HG03575 (cell line): ENCODE measurements at regions not wholly inside any gene's neighbourhood (a gene's known extent, or its start where the extent isn't known, plus 50 kb on each side); places are given as distances from the start of the nearest gene placed in this dataset.
A peak's percentile ranks its signal among the peaks of the same experiment; 100 is the strongest.

Experiments used
- ATAC-seq: cut with Tn5 transposase; IDR thresholded peaks from one replicate; pipeline ENCODE4 v1.9.1; 2021; ENCODE audit not compliant: unreplicated experiment, insufficient number of reproducible peaks, low FRiP score; ENCODE audit errors: extremely low read depth

DNA sequence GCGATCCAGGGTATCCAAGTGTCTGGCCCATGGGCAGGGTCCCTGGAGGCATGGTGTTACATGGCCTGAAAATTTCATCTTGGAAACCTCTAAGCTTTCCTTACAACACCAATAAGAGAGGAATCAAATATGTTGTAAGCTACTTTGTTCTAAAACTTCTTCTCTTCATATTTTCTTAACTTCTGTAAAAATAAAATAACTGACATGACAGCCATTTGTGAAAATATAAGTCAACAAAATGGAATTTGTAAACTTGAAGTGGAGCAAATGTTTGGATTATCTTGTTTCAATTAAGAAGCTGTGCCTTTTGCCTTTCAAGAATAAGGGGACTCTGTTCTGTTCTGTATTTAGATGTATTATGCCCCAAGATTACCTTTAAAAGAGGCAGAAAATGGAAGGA, 319.7 kb downstream of the LPIN1 start:
- no peak for ATAC-seq

DNA sequence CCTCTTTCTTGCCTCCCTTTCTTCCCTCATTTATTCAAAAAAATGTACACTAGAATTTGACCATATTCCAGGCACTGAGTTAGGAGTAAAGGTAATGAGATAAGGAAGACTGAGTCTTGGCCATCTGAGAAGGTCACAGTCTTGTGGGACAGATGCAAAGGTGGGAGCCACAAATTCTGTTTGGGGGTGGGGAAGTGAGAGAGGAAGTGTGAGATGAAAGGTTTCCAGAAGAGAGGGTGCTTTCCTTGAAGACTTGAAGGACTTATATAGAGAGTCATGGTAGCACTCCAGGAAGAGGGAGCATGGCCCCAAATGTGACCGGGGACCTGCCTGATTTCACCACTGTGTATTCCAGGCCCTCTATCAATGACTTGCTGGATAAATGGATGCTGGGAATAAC, 320.6 kb downstream of the LPIN1 start:
- ATAC-seq, result no peak

DNA sequence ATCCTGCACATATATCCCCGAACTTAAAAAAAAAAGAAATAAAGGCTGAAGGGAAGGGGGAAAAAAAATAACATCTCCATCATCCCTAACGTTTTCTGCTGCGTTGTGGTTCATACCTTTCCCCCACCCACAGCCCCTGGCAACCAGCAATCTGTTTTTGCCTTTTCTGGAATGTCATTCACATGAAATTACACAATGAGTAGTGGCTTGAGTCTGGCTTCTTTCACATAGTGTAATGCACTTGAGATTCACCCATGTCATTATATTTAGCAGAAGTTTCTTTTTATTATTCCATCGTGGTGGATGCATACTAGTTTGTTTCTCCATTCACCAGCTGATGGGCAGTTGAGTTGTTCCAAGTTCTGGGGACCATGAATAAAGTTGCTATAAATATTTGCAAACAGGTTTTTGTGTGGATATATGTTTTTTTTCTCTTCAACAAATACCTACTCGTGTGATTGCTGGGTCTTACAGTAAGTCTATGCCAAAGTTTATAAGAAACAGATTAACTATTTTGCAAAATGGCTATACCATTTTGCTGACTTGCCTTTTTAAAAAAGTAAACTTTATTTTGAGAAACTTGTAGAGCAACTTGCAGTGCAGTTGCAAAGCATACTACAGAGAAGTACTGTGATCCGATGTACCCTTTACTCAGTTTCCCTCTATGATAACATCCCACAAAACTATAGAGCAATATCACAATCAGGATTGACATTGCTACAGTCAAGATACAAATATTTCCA, 322.5 kb downstream of the LPIN1 start:
- no peak for ATAC-seq

DNA sequence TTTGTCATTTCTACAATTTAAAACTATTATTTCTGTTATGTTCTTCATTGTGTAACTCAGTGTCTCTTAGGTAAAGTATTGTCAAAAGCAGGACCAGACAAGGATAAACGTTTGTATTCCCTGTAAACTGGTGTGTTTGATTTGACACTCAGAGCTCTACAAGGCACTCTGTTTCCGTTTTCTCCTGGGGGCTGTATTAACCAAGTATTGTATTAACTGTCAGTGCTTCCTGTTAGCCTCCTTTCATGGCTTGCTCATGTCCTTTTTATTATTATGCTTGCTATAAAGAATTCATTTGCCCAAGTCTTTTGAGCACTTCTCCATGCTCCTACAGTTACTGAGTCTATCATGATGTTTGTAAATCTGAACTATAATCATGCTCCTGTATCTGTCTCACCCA, 323.7 kb downstream of the LPIN1 start:
- ATAC-seq, result no peak

DNA sequence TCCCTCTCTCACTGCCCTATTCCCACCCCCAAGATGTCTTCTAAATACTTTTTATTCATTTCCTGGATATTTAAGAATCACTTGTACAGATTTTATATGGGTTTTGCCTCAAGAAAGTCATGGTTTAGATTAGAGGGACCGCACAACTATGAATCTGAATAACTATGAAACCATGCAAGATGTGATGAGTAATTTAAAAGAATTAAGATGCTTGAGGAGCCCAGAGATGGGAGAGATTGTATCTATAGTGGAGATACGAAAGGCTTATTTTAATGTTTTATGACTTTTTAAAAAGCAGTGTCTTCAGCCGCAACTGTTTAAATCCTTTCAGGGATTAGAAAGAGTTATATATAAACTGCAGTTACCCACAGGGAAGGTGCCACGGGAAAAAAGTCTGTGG, 324.1 kb downstream of the LPIN1 start:
- ATAC-seq, result no peak

DNA sequence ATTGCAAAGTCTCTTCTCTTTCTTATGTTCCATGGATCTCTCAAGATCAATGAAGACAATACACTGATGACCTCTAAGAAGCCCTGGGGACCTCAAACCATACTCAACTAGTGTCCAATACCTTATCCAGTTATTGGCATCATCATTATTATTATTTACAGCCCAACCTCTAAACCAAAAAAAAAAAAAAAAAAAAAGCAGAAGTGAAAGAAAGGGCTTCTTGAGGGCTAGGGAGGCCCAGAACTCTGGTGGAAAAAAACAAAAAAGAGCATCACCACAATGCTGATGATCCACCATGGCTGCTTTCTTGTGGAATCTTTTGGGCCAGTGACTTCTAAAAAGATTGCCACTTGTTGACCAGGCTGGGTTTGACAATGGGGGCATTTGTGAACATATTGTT, 324.9 kb downstream of the LPIN1 start:
- ATAC-seq, result peak; percentile 33

DNA sequence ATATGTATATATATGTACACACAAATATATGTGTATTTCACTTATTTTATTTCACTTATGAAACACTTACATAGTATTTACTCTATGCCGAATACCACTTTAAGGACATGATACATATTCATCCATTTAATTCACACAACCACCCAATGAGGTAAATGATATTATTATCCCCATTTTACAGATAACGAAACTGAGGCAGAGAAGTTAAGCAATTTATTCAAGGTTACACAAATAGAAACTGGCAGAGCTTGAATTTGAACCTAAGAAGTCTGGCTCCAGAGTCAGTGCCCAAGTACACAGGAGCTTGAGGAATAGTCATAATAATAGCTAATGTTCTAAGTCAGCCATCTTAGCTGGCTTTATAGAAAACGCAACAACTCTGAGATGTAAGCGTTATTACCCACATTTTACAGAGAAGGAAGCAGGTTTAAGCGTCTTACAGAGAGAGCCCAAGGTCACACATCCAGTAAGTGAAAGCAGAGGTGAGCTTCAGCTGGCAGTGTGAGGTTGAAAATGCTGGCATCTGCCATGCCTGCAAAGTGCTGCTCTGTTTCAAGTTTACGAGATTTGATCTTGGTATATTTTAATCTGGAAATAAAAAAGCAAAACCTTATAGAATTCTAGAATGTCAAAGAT, 326.9 kb downstream of the LPIN1 start:
- ATAC-seq, result no peak

DNA sequence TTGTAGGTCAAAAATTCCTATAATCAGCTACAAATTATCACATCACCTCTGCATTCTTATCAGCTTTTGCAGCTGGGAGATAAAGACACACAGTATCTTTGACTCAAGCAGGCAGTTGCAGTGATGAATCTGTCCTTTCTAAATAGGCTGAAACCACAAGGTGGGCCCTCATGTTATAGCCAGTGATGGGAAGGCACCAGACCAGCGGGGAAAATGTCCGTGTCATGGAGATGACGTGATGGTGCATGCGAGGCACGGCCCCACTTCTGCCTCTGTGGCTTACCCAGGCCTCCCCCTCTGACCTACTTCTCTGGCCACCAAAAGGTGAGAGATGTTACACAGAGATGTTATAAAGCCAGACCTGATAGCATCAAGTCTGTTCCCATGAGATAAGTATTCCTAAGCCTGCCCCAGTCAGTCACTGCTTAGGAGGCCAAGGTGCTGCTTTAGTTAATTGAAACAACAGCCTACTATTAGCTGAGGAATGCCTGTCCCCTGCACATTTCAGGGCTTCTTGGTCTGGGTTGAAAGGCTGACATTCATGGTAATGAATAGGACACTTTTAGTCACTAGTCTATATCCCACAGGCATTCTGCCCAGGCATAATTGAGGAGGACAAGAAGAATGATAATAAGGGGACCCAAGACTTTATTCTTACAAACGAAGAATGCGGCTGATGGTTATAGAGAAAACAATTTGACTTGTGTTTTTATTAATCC, 327.9 kb downstream of the LPIN1 start:
- no peak for ATAC-seq

DNA sequence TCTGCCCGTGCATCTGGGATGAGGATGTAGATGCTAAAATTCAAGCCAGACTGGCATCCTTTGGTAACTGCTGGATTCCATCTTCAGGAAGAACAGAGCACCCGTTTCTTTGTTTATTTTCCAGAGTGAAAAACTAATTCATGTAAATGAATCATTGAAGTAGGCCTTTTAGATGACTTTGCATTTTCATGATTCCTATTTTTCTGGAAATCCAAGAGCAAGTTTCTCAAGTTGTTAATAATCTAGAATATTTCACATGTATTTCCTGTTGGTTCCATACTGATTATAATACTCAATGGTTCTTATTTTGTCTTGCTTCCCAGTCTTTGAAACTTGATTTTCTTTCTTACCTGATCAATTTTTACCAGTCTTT, 328.4 kb downstream of the LPIN1 start:
- ATAC-seq, result no peak

DNA sequence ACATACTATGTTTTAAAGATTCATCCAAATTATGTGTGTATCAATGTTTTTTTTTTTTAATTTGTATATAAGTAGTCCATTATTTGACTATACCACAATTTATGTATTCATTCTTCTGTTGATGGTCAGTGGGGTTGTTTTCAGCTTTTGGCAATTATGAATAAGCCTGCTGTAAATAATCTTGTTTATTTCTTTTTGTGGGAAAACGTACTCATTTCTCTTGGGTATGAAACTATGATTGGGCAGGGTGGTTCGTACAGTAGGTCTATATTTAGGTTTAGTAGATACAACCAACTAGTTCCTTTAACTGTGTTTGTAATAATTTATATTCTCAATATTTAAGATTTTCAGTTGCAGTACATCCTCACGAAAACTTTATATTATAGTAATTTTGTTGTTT, 329.2 kb downstream of the LPIN1 start:
- ATAC-seq, result no peak

DNA sequence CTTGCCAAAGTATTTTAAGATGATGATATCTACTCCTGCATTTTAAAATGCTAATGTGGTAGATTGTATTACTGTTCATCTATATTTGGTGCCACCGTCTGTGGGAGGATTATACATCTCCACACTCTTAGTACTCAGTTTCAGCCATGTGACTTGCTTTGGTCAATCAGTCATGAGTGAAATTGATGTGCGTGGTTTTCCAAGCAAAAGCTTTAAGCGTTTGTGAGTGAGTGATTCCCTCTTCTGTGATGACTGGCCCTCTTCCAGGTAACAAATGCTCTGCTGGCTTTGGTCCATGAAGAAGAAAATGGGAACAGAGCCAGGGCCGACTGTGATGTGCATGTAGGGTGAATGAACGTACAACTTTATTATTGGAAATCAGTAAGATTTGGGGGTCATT, 330.4 kb downstream of the LPIN1 start:
- ATAC-seq, result no peak

DNA sequence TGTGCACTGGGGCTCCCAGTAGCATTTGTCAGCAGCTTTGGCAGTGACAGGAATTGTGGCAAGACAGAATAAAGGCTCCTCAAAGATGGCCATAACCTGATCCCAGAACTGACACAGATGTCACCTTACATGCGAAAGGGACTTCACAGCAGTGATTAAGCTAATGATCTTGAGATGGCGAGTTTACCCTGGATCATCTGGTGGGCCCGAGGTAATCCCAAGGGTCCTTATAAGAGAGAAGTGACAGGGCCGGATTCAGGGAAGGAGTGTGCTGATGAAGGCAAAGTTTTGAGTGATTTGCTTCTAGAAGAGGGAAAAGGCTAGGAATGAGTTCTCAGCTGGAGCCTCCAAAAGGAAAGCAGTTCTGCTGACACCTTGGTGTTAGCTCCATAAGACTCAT, 333.9 kb downstream of the LPIN1 start:
- ATAC-seq, result no peak

DNA sequence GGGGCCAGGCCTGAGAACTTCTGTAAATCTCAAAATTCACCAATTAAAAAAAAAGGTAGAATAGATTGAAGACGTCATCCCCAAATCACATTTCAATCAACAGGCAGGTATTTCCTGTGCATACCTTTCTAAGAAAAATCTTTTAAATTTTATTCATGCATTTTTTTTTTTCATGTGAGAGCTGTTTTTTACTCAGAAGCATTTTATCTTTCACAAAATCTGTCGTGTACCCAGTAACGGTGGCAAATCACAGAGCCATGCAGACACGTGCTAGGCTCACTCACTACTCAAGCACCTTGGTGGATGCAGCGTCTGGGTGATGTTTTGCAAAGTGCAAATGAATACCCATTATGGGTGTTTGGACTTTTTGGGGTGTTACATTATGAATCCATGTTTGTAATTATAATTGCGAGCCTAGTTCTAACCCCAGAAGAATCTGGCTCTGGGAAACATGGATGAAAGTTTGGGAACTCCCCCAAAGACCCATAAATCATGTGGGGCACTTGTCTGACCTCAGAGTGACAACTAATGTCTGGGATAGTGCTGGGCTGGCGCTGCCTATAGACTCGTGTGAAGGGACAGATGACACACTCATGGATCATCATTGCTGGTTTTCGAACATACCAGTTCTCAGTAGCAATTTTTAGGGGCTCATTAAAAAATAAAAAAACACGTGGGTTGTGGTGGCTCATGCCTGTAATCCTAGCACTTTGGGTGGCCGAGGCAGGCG, 335.2 kb downstream of the LPIN1 start:
- no peak for ATAC-seq

DNA sequence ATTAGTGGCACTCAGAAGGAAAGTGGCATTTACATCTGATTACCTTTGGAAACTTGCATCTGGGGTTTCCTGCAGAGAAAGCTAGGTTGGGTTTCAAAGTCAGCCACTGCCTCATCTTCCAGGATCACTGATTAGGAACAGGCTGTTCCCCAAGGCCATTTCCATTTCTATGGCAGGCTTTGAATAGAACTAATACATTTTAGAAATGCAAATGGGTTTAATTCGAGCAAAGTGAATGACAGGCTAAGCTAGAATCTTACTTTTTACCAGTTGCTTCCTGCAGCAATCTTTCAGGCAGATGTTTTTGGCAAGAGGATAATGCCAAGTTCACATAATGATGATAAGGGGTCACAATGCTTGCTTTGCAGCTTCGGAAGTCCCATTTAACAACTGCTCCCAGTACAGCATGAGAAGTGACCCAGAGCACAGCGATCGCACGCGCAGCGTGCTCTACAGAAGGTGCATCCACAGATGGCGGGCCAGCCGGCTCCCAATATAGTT, 336.7 kb downstream of the LPIN1 start:
- no peak for ATAC-seq

DNA sequence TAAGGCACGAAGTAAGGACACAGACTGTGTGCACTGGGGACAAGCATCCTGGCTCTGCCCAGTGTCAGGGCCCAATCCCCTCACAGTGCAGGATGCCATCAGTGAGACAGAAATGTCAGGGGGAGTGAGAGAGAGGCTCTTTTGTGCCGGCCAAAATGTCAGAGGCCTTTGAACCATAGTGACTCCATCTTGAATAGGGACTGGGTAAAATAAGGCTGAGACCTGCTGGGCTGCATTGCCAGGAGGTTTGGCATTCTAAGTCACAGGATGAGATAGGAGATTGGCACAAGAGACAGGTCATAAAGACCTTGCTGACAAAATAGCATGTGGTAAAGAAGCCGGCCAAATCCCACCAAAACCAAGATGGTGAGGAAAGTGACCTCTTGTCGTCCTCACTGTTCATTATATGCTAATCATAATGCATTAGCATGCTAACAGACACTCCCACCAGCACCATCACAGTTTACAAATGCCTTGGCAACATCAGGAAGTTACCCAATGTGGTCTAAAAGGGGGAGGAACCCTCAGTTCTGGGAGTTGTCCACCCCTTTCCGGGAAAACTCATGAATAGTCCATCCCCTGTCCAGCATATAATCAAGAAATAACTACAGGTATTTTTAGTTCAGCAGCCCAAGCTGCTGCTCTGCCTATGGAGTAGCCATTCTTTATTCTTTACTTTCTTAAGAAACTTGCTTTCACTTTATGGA, 337.4 kb downstream of the LPIN1 start:
- ATAC-seq, result no peak

DNA sequence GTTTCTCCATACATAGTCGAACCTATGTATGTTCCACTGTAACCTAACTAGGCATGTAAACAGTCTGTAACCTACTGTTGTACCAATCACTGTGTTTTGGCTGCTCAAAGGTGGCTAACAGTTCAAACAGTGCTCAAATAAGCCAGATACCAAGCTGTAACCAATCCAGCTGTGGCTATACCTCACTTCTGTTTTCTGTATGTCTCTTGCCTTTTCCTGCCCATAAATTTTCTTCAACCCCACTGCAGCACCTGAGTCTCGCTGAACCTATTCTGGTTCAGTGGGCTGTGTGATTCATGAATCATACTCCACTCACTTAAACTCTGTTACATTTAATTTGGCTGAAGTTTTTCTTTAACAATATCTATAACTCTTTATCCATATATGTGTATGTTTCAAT, 340.7 kb downstream of the LPIN1 start:
- no peak for ATAC-seq

DNA sequence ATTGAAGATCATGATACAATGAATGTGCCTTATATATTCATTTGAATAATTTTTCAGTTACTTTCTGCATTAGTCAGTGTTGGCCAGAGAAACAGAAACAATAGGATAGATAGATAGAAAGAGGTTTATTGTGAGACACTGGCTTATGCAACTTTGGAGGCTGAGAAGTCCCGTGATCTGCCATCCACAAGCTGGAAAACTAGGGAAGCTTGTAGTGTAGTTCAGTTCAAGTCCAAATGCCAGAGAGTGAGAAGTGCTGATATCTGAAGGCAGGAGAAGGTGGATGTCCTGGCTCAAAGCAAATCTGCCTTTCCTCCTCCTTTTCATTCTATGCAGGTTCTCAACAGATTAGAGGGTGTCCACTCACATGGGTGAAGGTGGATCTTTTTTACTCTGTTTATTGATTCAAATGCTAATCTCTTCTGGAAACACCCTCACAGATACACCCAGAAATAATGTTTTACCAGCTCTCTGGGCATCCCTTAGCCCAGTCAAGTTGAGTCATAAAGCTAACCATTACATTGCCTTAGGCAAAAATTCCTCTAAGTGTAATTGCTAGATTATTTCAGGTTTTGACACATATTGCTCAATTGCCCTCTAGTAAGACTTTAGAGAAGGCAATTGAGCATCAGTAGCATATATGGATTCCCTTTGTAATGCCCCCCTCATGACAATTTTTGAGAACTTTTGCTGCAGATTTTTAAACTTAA, 341.4 kb downstream of the LPIN1 start:
- no peak for ATAC-seq

DNA sequence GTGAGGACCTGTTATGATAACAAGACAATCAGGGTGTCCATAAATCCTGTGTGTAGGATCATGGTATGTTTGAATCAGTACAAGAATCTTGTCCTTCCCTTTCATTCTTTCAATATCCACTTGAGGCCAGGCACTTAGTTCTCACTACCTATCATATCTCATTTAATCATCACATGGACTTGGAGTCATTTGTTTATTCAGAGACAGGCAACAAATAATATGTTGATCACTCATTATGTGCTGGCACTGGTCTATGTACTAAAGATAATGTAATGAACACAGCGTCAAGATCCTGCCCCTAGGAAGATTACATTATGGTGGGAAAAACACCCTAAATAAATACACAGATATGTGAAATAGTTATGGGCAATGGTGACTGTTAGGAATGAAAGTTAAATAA, 342.6 kb downstream of the LPIN1 start:
- no peak for ATAC-seq
